Activated naive CD4-positive, alpha-beta T cell treated with anti-CD3 and anti-CD28 coated beads for 36 hours (primary cell): ENCODE measurements at regions not wholly inside any gene's neighbourhood (a gene's known extent, or its start where the extent isn't known, plus 50 kb on each side); places are given as distances from the start of the nearest gene placed in this dataset.

Experiments
- CTCF ChIA-PET: fragments of 350-600 bp; sonication (Branson Sonifier 250); formaldehyde crosslinking; loops from one replicate; lab custom pipeline; 2021; ENCODE audit warnings: antibody characterized with exemption; lab: Charles Lee
- DNase-seq: peaks from one replicate; pipeline ENCODE4 v3.0.0-alpha.2; 2020
- H3K27ac Mint-ChIP-seq: one replicate; pipeline ENCODE4 v1.8.0; 2021; ENCODE audit warnings: mild to moderate bottlenecking, mixed read lengths
- H3K27me3 Mint-ChIP-seq: one replicate; pipeline ENCODE4 v1.8.0; 2021; ENCODE audit warnings: low read depth, mixed read lengths
- H3K36me3 Mint-ChIP-seq: one replicate; pipeline ENCODE4 v1.8.0; 2021; ENCODE audit warnings: low read depth, mixed read lengths
- H3K4me1 Mint-ChIP-seq: one replicate; pipeline ENCODE4 v1.8.0; 2021; ENCODE audit warnings: low read depth, mixed read lengths
- H3K4me3 Mint-ChIP-seq: one replicate; pipeline ENCODE4 v1.8.0; 2021; ENCODE audit warnings: mild to moderate bottlenecking, moderate library complexity, mixed read lengths
- H3K9me3 Mint-ChIP-seq: one replicate; pipeline ENCODE4 v1.8.0; 2021; ENCODE audit warnings: mixed read lengths
- intact Hi-C: fragments of 100-400 bp; cut with micrococcal nuclease; formaldehyde crosslinking; loops from one replicate; pipeline ENCODE4 v1.15.1; 2023

- no peaks in the 10 kb centered on the region for H3K36me3 Mint-ChIP-seq
- H3K9me3 Mint-ChIP-seq, result peaks cover 3% of the 10 kb centered on the region
- peaks cover 6% of the 10 kb centered on the region for H3K4me1 Mint-ChIP-seq
- H3K27me3 Mint-ChIP-seq, result no peaks in the 10 kb centered on the region
- no peak for DNase-seq
- H3K27ac Mint-ChIP-seq, result no peak overlapping the region
- intact Hi-C loops, result loop anchor here (2.0 to 5.0 kb wide), 2 partner anchors 495 to 1531 kb away; no protein-coding TSS in a partner anchor
- no peak overlapping the region for H3K4me3 Mint-ChIP-seq
- CTCF ChIA-PET, result interaction anchor here (0.6 to 5.1 kb wide), 36 partner anchors 8 to 571 kb away, joined by 3 to 58 read pairs (median 4); no protein-coding TSS in a partner anchor
Observed at GRCh38 chr3:30198162-30198561, 408.2 kb upstream of the TGFBR2 start.

- no peaks in the 10 kb centered on the region for H3K27me3 Mint-ChIP-seq
Observed at GRCh38 chr3:30199096-30199759, 407.2 kb upstream of the TGFBR2 start.

GRCh38 chr3:30199855-30200254 lies 406.5 kb upstream of the TGFBR2 start:
- no peak for DNase-seq
- intact Hi-C loops, result loop anchor here (1.0 to 5.0 kb wide), 6 partner anchors 87 to 1533 kb away; no protein-coding TSS in a partner anchor
- CTCF ChIA-PET, result interaction anchor here (0.6 to 5.1 kb wide), 25 partner anchors 11 to 675 kb away, joined by 3 to 58 read pairs (median 5); no protein-coding TSS in a partner anchor

More at GRCh38 chr3:30199096-30199759, 407.2 kb upstream of the TGFBR2 start:
- intact Hi-C loops, result loop anchor here (1.0 to 5.0 kb wide), 6 partner anchors 86 to 1532 kb away; no protein-coding TSS in a partner anchor
- H3K27ac Mint-ChIP-seq, result no peak overlapping the region
- DNase-seq, result peak; percentile 89
- H3K9me3 Mint-ChIP-seq, result peaks cover 3% of the 10 kb centered on the region
- no peaks in the 10 kb centered on the region for H3K36me3 Mint-ChIP-seq
- CTCF ChIA-PET, result interaction anchor here (0.5 to 5.1 kb wide), 57 partner anchors 10 to 1008 kb away, joined by 3 to 58 read pairs (median 4); no protein-coding TSS in a partner anchor
- H3K4me3 Mint-ChIP-seq, result no peak overlapping the region
- H3K4me1 Mint-ChIP-seq, result peaks cover 6% of the 10 kb centered on the region

GRCh38 chr3:30201715-30202114 lies 404.7 kb upstream of the TGFBR2 start:
- CTCF ChIA-PET, result interaction anchor here (0.7 to 1.5 kb wide), 2 partner anchors 9 to 458 kb away, joined by 3 to 6 read pairs; no protein-coding TSS in a partner anchor
- intact Hi-C loops, result no loop called here
- Mint-ChIP-seq H3K27me3 (no peaks in the 10 kb centered on the region), H3K27ac (no peak overlapping the region), H3K4me3 (no peak overlapping the region), H3K9me3 (peaks cover 3% of the 10 kb centered on the region), H3K4me1 (peaks cover 17% of the 10 kb centered on the region), H3K36me3 (no peaks in the 10 kb centered on the region)
- DNase-seq, result no peak

More at GRCh38 chr3:30199855-30200254, 406.5 kb upstream of the TGFBR2 start:
- H3K36me3 Mint-ChIP-seq, result no peaks in the 10 kb centered on the region
- peaks cover 3% of the 10 kb centered on the region for H3K9me3 Mint-ChIP-seq
- H3K27me3 Mint-ChIP-seq, result no peaks in the 10 kb centered on the region
- H3K4me3 Mint-ChIP-seq, result no peak overlapping the region
- no peak overlapping the region for H3K27ac Mint-ChIP-seq
- peaks cover 6% of the 10 kb centered on the region for H3K4me1 Mint-ChIP-seq

GRCh38 chr3:30203301-30203700 lies 403.1 kb upstream of the TGFBR2 start:
- intact Hi-C loops, result no loop called here
- Mint-ChIP-seq H3K9me3 (peaks cover 3% of the 10 kb centered on the region), H3K4me3 (no peak overlapping the region), H3K4me1 (peaks cover 12% of the 10 kb centered on the region), H3K27me3 (no peaks in the 10 kb centered on the region), H3K27ac (no peak overlapping the region), H3K36me3 (no peaks in the 10 kb centered on the region)
- CTCF ChIA-PET, result interaction anchor here (1.0 to 1.5 kb wide), 2 partner anchors 11 to 323 kb away, joined by 3 to 6 read pairs; no protein-coding TSS in a partner anchor
- DNase-seq, result no peak

GRCh38 chr3:30204126-30204525 lies 402.3 kb upstream of the TGFBR2 start:
- Mint-ChIP-seq H3K4me3 (no peak overlapping the region), H3K27ac (no peak overlapping the region), H3K4me1 (peaks cover 12% of the 10 kb centered on the region), H3K36me3 (no peaks in the 10 kb centered on the region), H3K9me3 (peaks cover 3% of the 10 kb centered on the region), H3K27me3 (no peaks in the 10 kb centered on the region)
- DNase-seq, result no peak
- CTCF ChIA-PET, result interaction anchor here (0.6 to 1.0 kb wide), 2 partner anchors 186 to 322 kb away, joined by 3 read pairs; no protein-coding TSS in a partner anchor
- intact Hi-C loops, result no loop called here

- intact Hi-C loops, result no loop called here
- no peak for DNase-seq
- H3K4me3 Mint-ChIP-seq, result no peak overlapping the region
- CTCF ChIA-PET, result interaction anchor here (1.0 to 1.3 kb wide), 4 partner anchors 8 to 545 kb away, joined by 3 to 5 read pairs (median 4); no protein-coding TSS in a partner anchor
- no peak overlapping the region for H3K27ac Mint-ChIP-seq
- H3K36me3 Mint-ChIP-seq, result no peaks in the 10 kb centered on the region
- H3K4me1 Mint-ChIP-seq, result peaks cover 18% of the 10 kb centered on the region
- H3K27me3 Mint-ChIP-seq, result no peaks in the 10 kb centered on the region
- no peaks in the 10 kb centered on the region for H3K9me3 Mint-ChIP-seq
Observed at GRCh38 chr3:30206051-30206450, 400.4 kb upstream of the TGFBR2 start.

- Mint-ChIP-seq H3K27ac (no peak overlapping the region), H3K4me3 (no peak overlapping the region), H3K4me1 (peaks cover 8% of the 10 kb centered on the region), H3K27me3 (no peaks in the 10 kb centered on the region), H3K9me3 (peaks cover 4% of the 10 kb centered on the region), H3K36me3 (peaks cover 2% of the 10 kb centered on the region)
- intact Hi-C loops, result no loop called here
- peak; percentile 10 for DNase-seq
- CTCF ChIA-PET, result interaction anchor here (0.8 kb wide), 1 partner anchor 22 kb away, joined by 3 read pairs; no protein-coding TSS in a partner anchor
Observed at GRCh38 chr3:30221619-30222018, 384.8 kb upstream of the TGFBR2 start.

- intact Hi-C loops, result no loop called here
Observed at GRCh38 chr3:30222441-30222840, 384.0 kb upstream of the TGFBR2 start.

GRCh38 chr3:30225021-30225420 lies 381.4 kb upstream of the TGFBR2 start:
- Mint-ChIP-seq H3K27me3 (no peaks in the 10 kb centered on the region), H3K4me1 (peaks cover 19% of the 10 kb centered on the region), H3K4me3 (no peak overlapping the region), H3K9me3 (no peaks in the 10 kb centered on the region), H3K27ac (no peak overlapping the region), H3K36me3 (no peaks in the 10 kb centered on the region)
- intact Hi-C loops, result no loop called here
- CTCF ChIA-PET, result interaction anchor here (1.8 kb wide), 1 partner anchor 26 kb away, joined by 5 read pairs; no protein-coding TSS in a partner anchor
- DNase-seq, result no peak

More at GRCh38 chr3:30222441-30222840, 384.0 kb upstream of the TGFBR2 start:
- H3K27me3 Mint-ChIP-seq, result no peaks in the 10 kb centered on the region
- H3K4me1 Mint-ChIP-seq, result peaks cover 11% of the 10 kb centered on the region
- H3K9me3 Mint-ChIP-seq, result peaks cover under 1% of the 10 kb centered on the region
- CTCF ChIA-PET, result no interaction called here
- no peak for DNase-seq
- H3K27ac Mint-ChIP-seq, result no peak overlapping the region
- peaks cover under 1% of the 10 kb centered on the region for H3K36me3 Mint-ChIP-seq
- no peak overlapping the region for H3K4me3 Mint-ChIP-seq

GRCh38 chr3:30226601-30227151 lies 379.7 kb upstream of the TGFBR2 start:
- no peaks in the 10 kb centered on the region for H3K27me3 Mint-ChIP-seq

More at GRCh38 chr3:30226601-30227151, 379.7 kb upstream of the TGFBR2 start:
- no peaks in the 10 kb centered on the region for H3K36me3 Mint-ChIP-seq
- no peak for DNase-seq
- no peak overlapping the region for H3K4me3 Mint-ChIP-seq
- no peak overlapping the region for H3K27ac Mint-ChIP-seq
- CTCF ChIA-PET, result interaction anchor here (0.7 to 1.8 kb wide), 3 partner anchors 27 to 317 kb away, joined by 4 to 5 read pairs (median 4); no protein-coding TSS in a partner anchor
- peaks cover 16% of the 10 kb centered on the region for H3K4me1 Mint-ChIP-seq
- intact Hi-C loops, result no loop called here
- H3K9me3 Mint-ChIP-seq, result no peaks in the 10 kb centered on the region
